GM12865 (cell line): ENCODE measurements at regions not wholly inside any gene's neighbourhood (a gene's known extent, or its start where the extent isn't known, plus 50 kb on each side); places are given as distances from the start of the nearest gene placed in this dataset.

Experiments
- DNase-seq: peaks from one replicate; pipeline ENCODE4 v3.0.0; 2010; ENCODE audit warnings: low read depth
- H3K4me3 ChIP-seq: 2 replicates; pipeline ENCODE4 v1.5.1; 2011; ENCODE audit warnings: mild to moderate bottlenecking, low read depth, low read length, control low read depth
- CTCF ChIP-seq: IDR thresholded peaks from 2 replicates; pipeline ENCODE4 v1.5.1; 2011; ENCODE audit warnings: low read length, control low read depth, low read depth, inconsistent platforms; ENCODE audit not compliant: insufficient read depth; ENCODE audit errors: missing control alignments

GRCh38 chr2:20132990-20133535, 81.6 kb upstream of the LAPTM4A start:
- DNase-seq, result no peak
- H3K4me3 ChIP-seq, result no peak overlapping the region
- no peak for TF ChIP-seq CTCF

GRCh38 chr2:20130821-20131645, 79.6 kb upstream of the LAPTM4A start:
- TF ChIP-seq CTCF, result no peak
- no peak for DNase-seq
- no peak overlapping the region for H3K4me3 ChIP-seq

GRCh38 chr2:20130160-20130560, 78.7 kb upstream of the LAPTM4A start:
- no peak for DNase-seq
- no peak overlapping the region for H3K4me3 ChIP-seq
- no peak for TF ChIP-seq CTCF

- no peak overlapping the region for H3K4me3 ChIP-seq
- no peak for DNase-seq
- no peak for TF ChIP-seq CTCF
These were observed 78.1 kb upstream of the LAPTM4A start for GRCh38 chr2:20129331-20130159.

GRCh38 chr2:20128506-20129330, 77.3 kb upstream of the LAPTM4A start:
- no peak for TF ChIP-seq CTCF
- no peak for DNase-seq
- H3K4me3 ChIP-seq, result no peak overlapping the region

GRCh38 chr2:20126469-20126868, 75.0 kb upstream of the LAPTM4A start:
- DNase-seq, result no peak
- no peak overlapping the region for H3K4me3 ChIP-seq
- TF ChIP-seq CTCF, result no peak
